ENCODE measurements at regions not wholly inside any gene's neighbourhood (a gene's known extent, or its start where the extent isn't known, plus 50 kb on each side); places are given as distances from the start of the nearest gene placed in this dataset.

GRCh38 chr21:38171723-38172344 lies 85.0 kb upstream of the KCNJ15 start:
- CTCF ChIA-PET = no interaction called here
- Histone ChIP-seq H3K27me3 (ENCODE audit: control insufficient read depth, insufficient read depth, low read length) (no peaks in the 10 kb centered on the region), H3K4me1 (ENCODE audit: control insufficient read depth, insufficient read depth, low read length) (no peaks in the 10 kb centered on the region), H3K36me3 (ENCODE audit: control insufficient read depth, insufficient read depth, low read length) (no peaks in the 10 kb centered on the region), H3K4me3 (ENCODE audit: low read depth in 2 of 2, low read length in 2 of 2) (no peak overlapping the region), H3K9me3 (ENCODE audit: control insufficient read depth, insufficient read depth, low read depth, low read length) (no peaks in the 10 kb centered on the region), H3K27ac (ENCODE audit: low read length) (no peak overlapping the region)
- in situ Hi-C loops (cut with HindIII; ENCODE audit: low pct_unique_long_range_greater_than_20kb, low sequenced_read_pairs) (no loop called here), intact Hi-C loops (cut with micrococcal nuclease; ENCODE audit: unreplicated experiment) (loop anchor here (5.0 kb wide), 1 partner anchor 185 kb away; no protein-coding TSS in a partner anchor)
- DNase-seq (ENCODE audit: low read depth, low spot score) = no peak
- no peak for TF ChIP-seq POLR2AphosphoS5 (IDR thresholded peaks at IDR 0.05; ENCODE audit: low read depth, low read length)
- no peak for TF ChIP-seq SIN3A (IDR thresholded peaks at IDR 0.05; ENCODE audit: borderline replicate concordance, insufficient read depth, low read depth, low read length)
- no peak for TF ChIP-seq TCF7L2 (IDR thresholded peaks at IDR 0.05; ENCODE audit: low read depth, low read length)
- no peak for TF ChIP-seq REST (IDR thresholded peaks at IDR 0.05; ENCODE audit: insufficient read depth in 1 of 2, low read depth in 2 of 2, low read length in 1 of 2)
- TF ChIP-seq CTCF (IDR thresholded peaks at IDR 0.05) = peak; percentile 13
- BruUV-seq (replicated peaks) = no TSS peak
- POLR2A ChIA-PET = no interaction called here
- ATAC-seq = no peak

- DNase-seq (ENCODE audit: low read depth, low spot score) (no peak), ATAC-seq (no peak)
- H3K4me3 ChIP-seq (ENCODE audit: low read depth in 2 of 2, low read length in 2 of 2) = no peak overlapping the region
- no peaks in the 10 kb centered on the region for H3K9me3 ChIP-seq (ENCODE audit: control insufficient read depth, insufficient read depth, low read depth, low read length)
- no peak overlapping the region for H3K27ac ChIP-seq (ENCODE audit: low read length)
- intact Hi-C loops (cut with micrococcal nuclease; ENCODE audit: unreplicated experiment) (loop anchor here (5.0 kb wide), 1 partner anchor 184 kb away; no protein-coding TSS in a partner anchor), in situ Hi-C loops (cut with HindIII; ENCODE audit: low pct_unique_long_range_greater_than_20kb, low sequenced_read_pairs) (no loop called here)
- no peak for TF ChIP-seq POLR2AphosphoS5 (IDR thresholded peaks at IDR 0.05; ENCODE audit: low read depth, low read length)
- no peak for TF ChIP-seq CTCF (IDR thresholded peaks at IDR 0.05)
- TF ChIP-seq SIN3A (IDR thresholded peaks at IDR 0.05; ENCODE audit: borderline replicate concordance, insufficient read depth, low read depth, low read length) = no peak
- TF ChIP-seq TCF7L2 (IDR thresholded peaks at IDR 0.05; ENCODE audit: low read depth, low read length) = no peak
- no peak for TF ChIP-seq REST (IDR thresholded peaks at IDR 0.05; ENCODE audit: insufficient read depth in 1 of 2, low read depth in 2 of 2, low read length in 1 of 2)
- no peaks in the 10 kb centered on the region for H3K4me1 ChIP-seq (ENCODE audit: control insufficient read depth, insufficient read depth, low read length)
- no TSS peak for BruUV-seq (replicated peaks)
- H3K36me3 ChIP-seq (ENCODE audit: control insufficient read depth, insufficient read depth, low read length) = no peaks in the 10 kb centered on the region
- ChIA-PET POLR2A (no interaction called here), CTCF (no interaction called here)
- no peaks in the 10 kb centered on the region for H3K27me3 ChIP-seq (ENCODE audit: control insufficient read depth, insufficient read depth, low read length)
These were observed 83.3 kb upstream of the KCNJ15 start for GRCh38 chr21:38173276-38174035.
